ENCODE measurements at regions not wholly inside any gene's neighbourhood (a gene's known extent, or its start where the extent isn't known, plus 50 kb on each side); places are given as distances from the start of the nearest gene placed in this dataset.

- Histone ChIP-seq H3K4me3 (ENCODE audit: low read depth, low read length) (no peak overlapping the region), H3K36me3 (ENCODE audit: control insufficient read depth in 2 of 2, insufficient read depth in 1 of 2, low read length in 2 of 2) (no peaks in the 10 kb centered on the region), H3K9me3 (ENCODE audit: control insufficient read depth, insufficient read depth, low read depth, low read length) (no peaks in the 10 kb centered on the region), H3K4me1 (ENCODE audit: control insufficient read depth, insufficient read depth, low read length) (no peaks in the 10 kb centered on the region), H3K27ac (ENCODE audit: extremely low read depth, low read depth, low read length) (no peak overlapping the region)
- ChIA-PET CTCF (interaction anchor here (0.6 kb wide), 1 partner anchor 13 kb away, joined by 3 read pairs; no protein-coding TSS in a partner anchor), POLR2A (no interaction called here)
- TF ChIP-seq KLF17 (tag by site-specific recombination; IDR thresholded peaks at IDR 0.05) = no peak
- no peak for TF ChIP-seq ZNF239 (tag by site-specific recombination; IDR thresholded peaks at IDR 0.05)
- no peak for TF ChIP-seq ZNF280D (tag by site-specific recombination; IDR thresholded peaks at IDR 0.05)
- TF ChIP-seq ZNF362 (tag by site-specific recombination; IDR thresholded peaks at IDR 0.05) = no peak
- TF ChIP-seq REST (tag by site-specific recombination; IDR thresholded peaks at IDR 0.05) = no peak
- no peak for TF ChIP-seq PRDM2 (tag by site-specific recombination; IDR thresholded peaks at IDR 0.05; ENCODE audit: borderline replicate concordance)
- no peak for TF ChIP-seq SP7 (tag by site-specific recombination; IDR thresholded peaks at IDR 0.05)
- TF ChIP-seq ZNF248 (tag by site-specific recombination; IDR thresholded peaks at IDR 0.05) = no peak
- TF ChIP-seq ZNF24 (tag by site-specific recombination; IDR thresholded peaks at IDR 0.05) = no peak
- no peak for TF ChIP-seq PRDM4 (tag by site-specific recombination; IDR thresholded peaks at IDR 0.05)
- TF ChIP-seq RBAK (tag by site-specific recombination; IDR thresholded peaks at IDR 0.05) = no peak
- TF ChIP-seq KLF7 (tag by site-specific recombination; IDR thresholded peaks at IDR 0.05; ENCODE audit: borderline replicate concordance) = no peak
- no peak for TF ChIP-seq CTCF (tag by site-specific recombination; IDR thresholded peaks at IDR 0.05)
- TF ChIP-seq ZNF488 (tag by site-specific recombination; IDR thresholded peaks at IDR 0.05) = no peak
- TF ChIP-seq ZNF214 (tag by site-specific recombination; IDR thresholded peaks at IDR 0.05; ENCODE audit: borderline replicate concordance) = no peak
Measured at GRCh38 chr2:8505311-8505920, 176.4 kb upstream of the ID2 start.
